GM18858 (cell line): ENCODE measurements at regions not wholly inside any gene's neighbourhood (a gene's known extent, or its start where the extent isn't known, plus 50 kb on each side); places are given as distances from the start of the nearest gene placed in this dataset.

ENCODE experiments used
- ATAC-seq: cut with Tn5 transposase; IDR thresholded peaks from one replicate; pipeline ENCODE4 v1.9.1; 2021; ENCODE audit not compliant: unreplicated experiment

DNA sequence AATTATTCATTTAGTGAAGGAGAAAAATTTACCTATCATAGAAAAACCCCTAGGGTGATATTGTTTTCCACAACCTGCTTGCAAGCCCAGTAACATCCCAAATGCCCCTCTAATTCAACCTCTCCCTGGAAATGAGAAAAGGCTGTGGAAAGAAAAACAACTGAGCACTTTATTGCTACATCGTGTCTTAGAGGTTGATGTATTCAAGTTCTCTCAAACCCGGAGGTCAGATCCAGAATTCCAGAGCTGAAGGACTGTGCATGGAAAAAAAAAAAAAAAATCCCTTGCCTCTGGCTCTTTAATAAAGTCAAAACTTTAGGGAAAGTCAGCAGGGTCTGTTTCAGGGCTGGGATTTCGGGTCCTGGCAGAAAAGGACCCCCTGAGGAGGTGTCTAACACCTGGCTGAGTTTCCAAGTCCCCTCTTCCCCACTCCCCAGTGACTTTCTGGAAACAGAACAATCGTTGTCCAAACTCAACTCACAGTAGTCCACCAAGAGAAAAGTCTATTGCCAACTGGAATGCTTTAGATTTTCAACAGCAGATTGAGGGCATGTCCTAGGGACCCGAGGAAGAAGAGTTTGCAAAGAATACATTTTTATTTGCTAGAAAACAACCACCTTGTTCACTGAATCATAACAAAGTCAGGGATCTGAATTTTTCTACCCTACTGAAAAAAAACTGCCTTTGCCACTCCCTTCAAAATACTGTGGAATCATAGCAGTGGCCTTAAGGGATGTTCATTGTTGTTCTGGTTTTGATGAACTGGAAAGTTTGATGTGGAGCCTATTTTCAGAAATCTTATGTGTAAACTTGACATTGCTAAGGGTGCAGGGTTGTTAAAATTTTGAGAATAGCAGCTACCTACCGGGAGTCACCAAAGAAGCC lies 207.5 kb upstream of the ADAMTS9 start:
- no peak for ATAC-seq

DNA sequence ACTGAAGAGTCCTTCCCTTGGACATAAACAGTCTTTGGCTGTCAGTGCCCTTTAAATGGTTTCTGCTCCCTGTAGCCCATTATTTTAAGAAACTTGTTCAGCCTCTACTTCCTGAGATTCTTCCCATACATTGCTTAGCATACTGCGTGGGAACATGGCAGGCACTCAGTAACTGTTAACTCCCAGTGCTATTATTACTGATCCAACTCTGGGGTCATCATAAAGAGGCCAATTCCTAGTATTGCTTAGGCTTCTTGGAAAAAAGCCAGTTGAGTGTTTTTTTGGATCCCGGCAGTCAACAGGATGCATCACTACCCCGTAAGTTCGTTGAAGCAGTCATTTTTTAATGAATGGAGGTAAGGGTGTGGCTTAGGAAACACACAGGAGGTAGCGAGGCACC lies 206.2 kb upstream of the ADAMTS9 start:
- no peak for ATAC-seq

DNA sequence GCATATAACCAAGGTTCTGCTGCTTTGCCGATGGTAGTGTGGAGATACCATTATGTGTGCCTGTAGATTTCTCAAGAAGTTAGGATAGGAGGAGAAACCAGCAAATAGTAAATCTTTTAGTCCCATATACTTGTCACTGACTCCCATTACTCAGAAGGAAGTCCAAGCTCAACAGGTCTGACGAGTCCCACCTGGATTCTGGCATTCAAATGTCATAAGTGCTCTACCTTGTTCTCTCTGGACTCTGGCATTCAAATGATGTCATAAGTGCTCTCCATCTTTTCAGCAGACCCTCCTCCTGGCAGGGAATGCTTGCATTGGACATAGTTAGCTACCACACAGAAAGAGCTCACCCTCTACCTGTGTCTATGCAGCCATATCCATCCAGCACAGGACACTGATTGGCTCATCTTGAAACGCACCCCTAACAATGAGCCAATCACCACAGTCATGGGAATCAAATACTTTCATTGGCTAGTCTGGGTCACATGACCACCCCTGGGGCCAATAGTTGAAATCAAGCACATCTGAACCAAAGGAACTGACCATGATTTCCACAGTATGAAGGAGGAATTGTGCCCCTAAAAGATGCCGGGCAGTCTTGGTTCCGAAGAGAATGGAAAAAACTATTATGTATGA lies 205.0 kb upstream of the ADAMTS9 start:
- no peak for ATAC-seq

GRCh38 chr3:64891021-64891420 lies 203.2 kb upstream of the ADAMTS9 start:
- no peak for ATAC-seq

- no peak for ATAC-seq
These were observed 202.7 kb upstream of the ADAMTS9 start for GRCh38 chr3:64890466-64890865.

DNA sequence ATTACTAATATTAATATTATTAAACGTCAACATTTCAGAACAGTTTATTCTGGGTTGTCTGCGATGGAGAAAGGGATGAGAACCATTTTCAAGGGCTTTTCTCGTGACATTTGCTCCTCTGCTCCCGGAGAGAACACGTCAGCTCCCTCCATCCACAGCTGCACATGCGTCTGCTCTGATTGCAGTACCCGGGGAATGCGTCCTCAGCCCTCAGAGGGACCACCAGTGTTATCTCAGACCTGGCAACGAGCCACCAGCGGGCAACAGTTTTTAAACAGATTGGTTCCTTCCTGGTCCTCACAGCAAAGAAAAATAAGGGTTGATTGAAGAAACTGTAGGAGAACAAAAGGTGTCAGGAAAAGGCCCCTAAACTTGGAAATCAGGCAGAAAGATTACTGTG lies 202.2 kb upstream of the ADAMTS9 start:
- ATAC-seq: no peak

DNA sequence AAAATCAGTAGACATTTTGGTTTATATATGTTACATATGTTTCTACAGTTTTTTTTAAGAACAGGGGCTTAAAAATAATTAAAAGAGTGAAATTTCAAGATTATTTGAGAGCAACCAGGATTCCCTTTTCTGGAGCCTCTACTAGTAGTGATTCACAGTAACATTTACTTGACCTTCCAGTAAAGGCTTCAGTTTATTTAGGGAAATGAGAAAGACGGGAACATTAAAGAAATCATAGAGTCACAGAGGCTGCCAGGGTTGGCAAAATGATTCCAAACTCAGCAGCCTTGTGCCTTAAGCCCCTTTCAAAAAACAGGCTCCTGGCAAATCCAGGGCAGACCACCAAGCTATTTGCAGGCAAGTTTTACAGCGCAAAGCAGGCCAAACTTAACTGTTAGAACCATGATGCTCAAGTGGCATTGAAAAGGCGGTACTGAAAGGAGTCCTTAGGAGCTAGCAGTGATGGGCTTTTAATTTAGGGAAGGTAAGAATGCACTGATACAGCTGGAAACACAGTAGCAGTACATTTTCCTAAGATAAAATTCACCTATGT lies 201.1 kb upstream of the ADAMTS9 start:
- ATAC-seq: no peak

GRCh38 chr3:64888165-64888564 lies 200.4 kb upstream of the ADAMTS9 start:
- ATAC-seq: no peak

GRCh38 chr3:64885055-64885454 lies 197.3 kb upstream of the ADAMTS9 start:
- no peak for ATAC-seq

- ATAC-seq: no peak
These were observed 196.7 kb upstream of the ADAMTS9 start for GRCh38 chr3:64884536-64884935.

DNA sequence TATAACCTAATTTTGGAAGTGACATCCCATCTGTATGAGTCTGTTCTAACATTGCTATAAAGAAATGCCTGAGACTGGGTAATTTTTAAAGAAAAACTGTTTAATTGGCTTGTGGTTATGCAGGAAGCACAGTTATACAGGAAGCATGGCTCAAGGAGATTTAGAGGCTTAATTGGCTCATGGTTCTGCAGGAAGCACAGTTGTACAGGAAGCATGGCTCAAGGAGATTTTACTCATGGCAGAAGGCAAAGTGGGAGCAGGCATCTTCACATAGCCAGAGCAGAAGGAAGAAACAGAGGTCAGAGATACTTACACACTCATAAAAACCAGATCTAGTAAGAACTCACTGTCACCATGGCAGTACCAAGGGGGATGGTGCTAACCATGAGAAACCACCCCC lies 193.1 kb upstream of the ADAMTS9 start:
- ATAC-seq: no peak

DNA sequence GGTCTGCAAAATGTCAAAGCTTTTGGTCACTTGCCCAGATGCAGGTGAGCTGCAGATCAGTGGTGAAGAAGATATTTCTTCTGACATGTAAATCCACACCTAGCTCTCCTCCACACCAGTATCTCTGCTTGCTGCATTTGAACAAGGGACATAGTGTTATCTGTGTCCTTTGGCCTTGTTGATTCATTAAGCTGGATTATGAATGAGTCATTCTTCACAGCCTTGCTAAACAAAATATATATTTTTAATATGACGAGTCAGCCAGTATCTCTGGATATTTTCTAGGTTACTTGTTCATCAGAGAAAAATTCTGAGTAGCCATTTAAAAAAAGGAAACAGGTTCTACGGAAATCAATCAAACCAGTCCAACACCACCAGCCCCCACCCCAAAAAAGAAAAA lies 190.6 kb upstream of the ADAMTS9 start:
- ATAC-seq: no peak

DNA sequence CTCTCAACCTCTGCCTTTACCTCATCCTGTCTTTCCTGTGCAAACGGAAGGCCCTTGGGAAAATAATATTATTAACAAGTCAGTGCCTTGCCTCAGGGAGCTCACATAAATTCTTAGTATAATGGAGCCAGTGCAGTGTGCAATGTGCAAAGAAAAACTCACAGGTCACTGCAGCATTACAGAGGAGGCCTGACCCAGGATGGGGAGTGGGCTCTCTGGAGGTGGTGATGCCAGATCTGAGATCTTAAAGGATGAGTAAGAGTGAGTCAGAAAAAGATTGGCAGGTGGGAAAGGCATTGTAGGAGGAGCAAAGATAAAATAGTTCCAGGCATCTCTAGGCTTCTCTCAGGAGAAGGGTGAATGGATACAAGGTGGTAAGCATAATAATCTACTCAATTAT lies 185.6 kb upstream of the ADAMTS9 start:
- no peak for ATAC-seq

GRCh38 chr3:64872345-64872744 lies 184.5 kb upstream of the ADAMTS9 start:
- ATAC-seq: no peak

DNA sequence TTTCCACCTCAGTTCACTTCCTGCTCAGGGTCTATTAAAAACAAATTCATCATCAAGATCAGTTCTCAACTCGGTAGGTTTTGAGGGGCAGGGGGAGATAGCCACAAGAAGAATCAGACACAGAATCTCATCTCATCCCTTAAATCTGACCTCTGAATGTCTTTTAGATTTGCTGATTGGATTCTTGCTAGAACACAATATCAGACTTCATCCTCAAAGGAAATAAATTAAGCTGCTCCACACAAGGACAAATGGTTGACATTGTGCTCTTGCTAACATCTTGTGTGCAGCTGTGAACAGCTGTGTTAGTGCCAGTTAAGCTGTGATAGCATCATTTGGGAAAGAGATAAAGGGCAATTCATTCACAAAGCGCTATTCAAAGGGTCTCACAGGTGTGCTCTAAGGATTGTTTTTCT lies 184.0 kb upstream of the ADAMTS9 start:
- ATAC-seq: no peak

- ATAC-seq: no peak
These were observed 183.3 kb upstream of the ADAMTS9 start for GRCh38 chr3:64870876-64871646.

DNA sequence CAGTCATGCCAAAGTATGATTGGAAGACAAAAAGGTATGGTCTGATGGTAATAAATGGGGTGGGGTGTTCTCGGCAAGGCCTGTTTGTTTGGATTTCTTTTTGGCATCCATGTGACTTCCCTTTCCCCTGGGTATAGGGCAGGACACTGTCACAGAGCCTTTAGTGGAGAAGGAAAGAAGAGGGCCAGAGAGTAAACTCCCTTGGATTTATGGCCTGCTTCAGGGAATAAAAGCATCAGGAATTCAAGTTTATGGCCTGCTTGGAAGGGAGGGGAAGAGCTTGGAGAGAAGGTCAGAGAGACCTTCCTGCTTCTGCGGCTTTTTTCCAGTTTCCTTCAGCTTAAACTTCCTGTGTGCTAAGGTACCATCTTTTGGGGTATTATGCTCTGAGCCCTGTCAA lies 179.4 kb upstream of the ADAMTS9 start:
- ATAC-seq: no peak

- no peak for ATAC-seq
These were observed 178.2 kb upstream of the ADAMTS9 start for GRCh38 chr3:64865839-64866570.

GRCh38 chr3:64863226-64864212 lies 175.7 kb upstream of the ADAMTS9 start:
- ATAC-seq: no peak

DNA sequence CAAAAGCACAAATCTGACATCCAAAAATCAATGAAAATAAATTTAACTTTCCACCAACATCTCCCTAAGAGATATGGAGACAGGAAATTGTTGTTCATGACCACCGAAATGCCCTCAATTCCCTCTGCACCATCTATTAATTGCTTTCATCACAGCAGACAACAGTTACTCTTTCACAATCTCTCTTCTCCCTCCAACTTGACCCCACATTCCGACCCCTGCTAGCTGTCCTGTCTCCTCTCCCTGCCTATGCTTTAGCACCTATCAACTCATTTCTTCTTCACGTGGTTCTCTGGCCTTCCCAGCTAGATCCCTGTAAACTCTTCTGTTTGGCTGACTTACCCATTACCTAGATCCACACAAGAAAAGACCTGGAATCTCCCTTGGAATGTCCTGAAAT lies 173.9 kb upstream of the ADAMTS9 start:
- no peak for ATAC-seq
